Bronchial epithelial cell (primary cell): ENCODE measurements at regions not wholly inside any gene's neighbourhood (a gene's known extent, or its start where the extent isn't known, plus 50 kb on each side); places are given as distances from the start of the nearest gene placed in this dataset.

Source experiments
- DNase-seq: peaks from one replicate; pipeline ENCODE4 v3.0.0-alpha.2; 2010; ENCODE audit warnings: low read depth
- FAIRE-seq: peaks from 2 replicates; lab custom pipeline; 2011; peaks lifted over from hg19 to GRCh38; lab: Jason Lieb, UNC
- H3K27me3 ChIP-seq: 2 replicates; pipeline ENCODE4 v1.5.1; 2011; ENCODE audit warnings: low read length; ENCODE audit not compliant: control insufficient read depth, insufficient read depth
- H3K36me3 ChIP-seq: 2 replicates; pipeline ENCODE4 v1.5.1; 2011; ENCODE audit warnings: low read length; ENCODE audit not compliant: control insufficient read depth, insufficient read depth
- H3K4me3 ChIP-seq: 2 replicates; pipeline ENCODE4 v1.5.1; 2011; ENCODE audit warnings: mild to moderate bottlenecking, low read depth, low read length, control low read depth
- TF ChIP-seq, protein P1 (sequence below): IDR thresholded peaks from 2 replicates; pipeline ENCODE4 v1.5.1; 2011; ENCODE audit warnings: mild to moderate bottlenecking, moderate library complexity, low read length, control low read depth, inconsistent platforms; ENCODE audit not compliant: insufficient read depth, severe bottlenecking

DNA sequence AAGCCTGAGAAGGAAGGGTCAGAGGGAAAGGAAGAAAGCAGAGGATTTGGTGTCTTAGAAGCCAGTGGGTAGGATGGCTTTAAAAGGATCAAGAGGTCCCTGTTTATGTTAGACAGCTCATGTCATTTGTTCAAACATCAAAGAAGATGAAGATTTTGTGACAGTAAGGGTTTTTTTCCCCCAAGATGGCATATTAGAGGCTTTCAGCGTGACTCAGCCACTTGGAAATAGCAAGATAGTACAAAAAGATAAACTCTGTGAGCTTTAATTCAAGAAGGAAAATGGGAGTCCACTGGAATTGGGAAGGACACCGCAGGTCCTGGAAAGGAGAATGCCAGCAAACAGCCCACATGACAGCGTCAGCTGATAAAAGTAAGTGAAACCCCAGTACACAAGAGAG is 467.1 kb upstream of the THBS1 start:
- Histone ChIP-seq H3K4me3 (no peak overlapping the region), H3K36me3 (no peaks in the 10 kb centered on the region), H3K27me3 (no peaks in the 10 kb centered on the region)
- DNase-seq (no peak), FAIRE-seq (no peak)
- TF ChIP-seq, protein P1, sequence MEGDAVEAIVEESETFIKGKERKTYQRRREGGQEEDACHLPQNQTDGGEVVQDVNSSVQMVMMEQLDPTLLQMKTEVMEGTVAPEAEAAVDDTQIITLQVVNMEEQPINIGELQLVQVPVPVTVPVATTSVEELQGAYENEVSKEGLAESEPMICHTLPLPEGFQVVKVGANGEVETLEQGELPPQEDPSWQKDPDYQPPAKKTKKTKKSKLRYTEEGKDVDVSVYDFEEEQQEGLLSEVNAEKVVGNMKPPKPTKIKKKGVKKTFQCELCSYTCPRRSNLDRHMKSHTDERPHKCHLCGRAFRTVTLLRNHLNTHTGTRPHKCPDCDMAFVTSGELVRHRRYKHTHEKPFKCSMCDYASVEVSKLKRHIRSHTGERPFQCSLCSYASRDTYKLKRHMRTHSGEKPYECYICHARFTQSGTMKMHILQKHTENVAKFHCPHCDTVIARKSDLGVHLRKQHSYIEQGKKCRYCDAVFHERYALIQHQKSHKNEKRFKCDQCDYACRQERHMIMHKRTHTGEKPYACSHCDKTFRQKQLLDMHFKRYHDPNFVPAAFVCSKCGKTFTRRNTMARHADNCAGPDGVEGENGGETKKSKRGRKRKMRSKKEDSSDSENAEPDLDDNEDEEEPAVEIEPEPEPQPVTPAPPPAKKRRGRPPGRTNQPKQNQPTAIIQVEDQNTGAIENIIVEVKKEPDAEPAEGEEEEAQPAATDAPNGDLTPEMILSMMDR = no peak

DNA sequence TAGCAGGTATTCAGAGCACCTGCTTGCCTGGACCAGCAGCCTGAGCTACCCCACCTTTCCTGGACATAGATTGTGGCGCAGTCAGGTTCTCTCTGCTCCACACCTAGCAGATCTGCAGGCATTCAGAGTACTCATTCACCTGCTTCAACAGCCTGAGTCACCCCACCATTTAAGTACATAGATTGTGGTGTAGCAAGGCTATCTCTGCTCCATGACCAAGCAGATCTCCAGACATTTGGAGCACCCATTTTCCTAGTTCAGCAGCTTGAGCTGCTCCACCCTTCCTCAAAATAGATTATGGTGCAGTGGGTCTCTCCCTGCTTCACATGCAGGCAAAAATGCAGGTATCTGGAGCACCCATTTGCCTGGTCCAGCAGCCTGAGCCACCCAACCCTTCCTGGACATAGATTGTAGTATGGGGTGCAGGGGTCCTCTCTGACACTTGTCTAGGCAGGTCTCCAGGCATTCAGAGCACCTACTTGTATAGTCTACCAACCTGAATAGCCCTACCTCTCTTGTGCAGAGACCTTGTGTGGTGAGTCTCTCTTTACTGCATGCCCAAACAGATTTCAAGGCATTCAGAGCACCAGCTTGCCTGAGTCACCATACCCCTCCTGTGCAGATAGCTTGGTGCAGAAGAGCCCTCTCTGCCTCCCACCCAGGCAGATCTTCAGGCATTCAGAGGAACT is 466.0 kb upstream of the THBS1 start:
- Histone ChIP-seq H3K36me3 (no peaks in the 10 kb centered on the region), H3K4me3 (no peak overlapping the region), H3K27me3 (no peaks in the 10 kb centered on the region)
- TF ChIP-seq, protein P1 = no peak
- peak; percentile 93 for DNase-seq
- no peak for FAIRE-seq

DNA sequence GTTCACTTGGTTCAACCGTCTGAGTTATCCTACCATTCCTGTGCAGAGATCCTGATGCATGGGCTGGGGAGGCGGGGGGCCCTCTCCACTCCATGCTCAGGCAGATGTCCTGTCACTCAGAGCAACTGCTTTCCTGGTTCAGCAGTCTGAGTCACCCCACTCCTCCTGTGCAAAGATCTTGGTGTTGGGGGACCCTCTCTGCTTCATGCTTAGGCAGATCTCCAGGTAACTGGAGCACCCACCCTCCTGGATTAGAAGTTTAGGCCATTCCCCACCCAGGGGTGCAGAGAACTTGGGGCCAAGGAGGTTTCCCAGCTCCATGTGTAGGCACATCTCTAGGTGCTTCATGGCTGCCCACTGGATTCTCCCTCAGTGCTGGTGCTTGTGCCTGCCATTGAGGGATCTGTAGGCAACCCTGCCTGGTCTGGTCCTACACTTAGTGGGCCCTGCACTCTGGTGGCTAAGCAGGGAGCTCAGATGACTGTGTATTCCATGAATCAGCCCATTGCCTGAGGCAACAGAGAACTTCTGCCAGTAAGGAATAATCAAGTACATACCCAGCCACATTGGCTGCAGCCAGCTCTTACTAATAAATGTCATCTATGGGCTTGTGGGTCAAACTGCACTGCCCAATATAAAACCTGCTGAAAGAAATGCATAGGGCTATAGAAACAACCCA is 465.4 kb upstream of the THBS1 start:
- H3K36me3 ChIP-seq = no peaks in the 10 kb centered on the region
- H3K27me3 ChIP-seq = no peaks in the 10 kb centered on the region
- no peak overlapping the region for H3K4me3 ChIP-seq
- DNase-seq (peak; percentile 95), FAIRE-seq (no peak)
- TF ChIP-seq, protein P1 = no peak

DNA sequence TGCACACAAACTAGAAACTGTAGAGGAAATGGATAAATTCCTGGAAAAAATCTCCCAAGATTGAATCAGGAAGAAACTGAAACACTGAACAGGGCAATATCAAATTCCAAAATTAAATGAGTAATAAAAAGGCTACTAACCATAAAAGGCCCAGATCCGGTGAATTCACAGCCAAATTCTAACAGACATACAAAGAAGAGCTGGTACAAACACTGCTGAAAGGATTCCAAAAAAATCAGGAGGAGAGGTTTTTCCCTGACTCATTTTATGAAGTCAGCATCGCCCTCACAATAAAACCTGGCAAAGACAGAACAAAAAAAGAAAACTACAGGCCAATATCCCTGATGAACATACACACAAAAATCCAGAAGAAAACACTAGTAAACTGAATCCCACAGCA is 462.4 kb upstream of the THBS1 start:
- DNase-seq = peak; percentile 83
- TF ChIP-seq, protein P1 = no peak
- Histone ChIP-seq H3K27me3 (no peaks in the 10 kb centered on the region), H3K36me3 (no peaks in the 10 kb centered on the region), H3K4me3 (no peak overlapping the region)
- FAIRE-seq = no peak

DNA sequence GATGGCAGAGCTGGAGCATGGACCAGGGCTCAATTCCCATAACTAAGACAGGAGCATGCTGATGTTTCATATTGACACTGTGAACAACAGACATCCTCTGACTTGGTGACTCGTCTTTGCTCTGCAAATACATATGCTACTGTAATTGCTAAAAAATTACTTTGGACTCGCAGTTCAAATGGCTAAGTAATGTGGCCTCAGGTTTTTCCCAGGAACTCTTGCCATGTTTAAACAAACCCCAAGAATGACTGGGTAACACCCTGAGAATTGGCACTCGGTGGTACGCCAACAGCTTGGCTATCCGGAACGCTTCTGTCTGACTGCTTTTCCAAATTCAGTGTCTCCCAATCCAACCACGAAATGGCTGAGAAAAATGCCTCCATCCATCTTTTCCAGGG is 456.7 kb upstream of the THBS1 start:
- peak; percentile 47 for DNase-seq
- no peak overlapping the region for H3K4me3 ChIP-seq
- no peak for FAIRE-seq
- TF ChIP-seq, protein P1 = no peak
- H3K36me3 ChIP-seq = no peaks in the 10 kb centered on the region
- no peaks in the 10 kb centered on the region for H3K27me3 ChIP-seq
